Stimulated activated CD4-positive, alpha-beta T cell treated with anti-CD3 and anti-CD28 coated beads, Interleukin-2, amount 100 ng/mL, for 48 hours (primary cell): ENCODE measurements at regions not wholly inside any gene's neighbourhood (a gene's known extent, or its start where the extent isn't known, plus 50 kb on each side); places are given as distances from the start of the nearest gene placed in this dataset.
"Not testable (repeated sequence)": the region's sequence is repeated elsewhere in the genome, so short reads cannot be mapped to it uniquely, and the experiment has no call there.

Experiments used
- DNase-seq, 2 donors: peaks; one replicate each; pipeline ENCODE4 v3.0.0-alpha.2; 2020

GRCh38 chr15:96052154-96052553 is 278.3 kb upstream of the NR2F2 start:
- no peak for DNase-seq

GRCh38 chr15:96052572-96053030 is 277.9 kb upstream of the NR2F2 start:
- no peak for DNase-seq

GRCh38 chr15:96053031-96053780 is 277.3 kb upstream of the NR2F2 start:
- DNase-seq = no peak

GRCh38 chr15:96053781-96054428 is 276.6 kb upstream of the NR2F2 start:
- DNase-seq = no peak

- DNase-seq = no peak
Observed at GRCh38 chr15:96054621-96055020, 275.9 kb upstream of the NR2F2 start.

- DNase-seq = no peak
Observed at GRCh38 chr15:96058103-96058851, 272.2 kb upstream of the NR2F2 start.

GRCh38 chr15:96058852-96059103 is 271.7 kb upstream of the NR2F2 start:
- DNase-seq = not testable (repeated sequence)

- not testable (repeated sequence) for DNase-seq
Observed at GRCh38 chr15:96060591-96060990, 269.9 kb upstream of the NR2F2 start.

- no peak for DNase-seq
Observed at GRCh38 chr15:96064351-96064756, 266.1 kb upstream of the NR2F2 start.

- DNase-seq = no peak
Observed at GRCh38 chr15:96066126-96066525, 264.4 kb upstream of the NR2F2 start.

- DNase-seq = no peak
Observed at GRCh38 chr15:96066852-96067495, 263.5 kb upstream of the NR2F2 start.

GRCh38 chr15:96067677-96068076 is 262.8 kb upstream of the NR2F2 start:
- DNase-seq = no peak

- DNase-seq = no peak
Observed at GRCh38 chr15:96068897-96069296, 261.6 kb upstream of the NR2F2 start.

GRCh38 chr15:96070636-96071035 is 259.9 kb upstream of the NR2F2 start:
- DNase-seq = no peak

GRCh38 chr15:96072821-96073220 is 257.7 kb upstream of the NR2F2 start:
- no peak for DNase-seq

GRCh38 chr15:96073908-96074307 is 256.6 kb upstream of the NR2F2 start:
- no peak for DNase-seq

GRCh38 chr15:96075895-96076294 is 254.6 kb upstream of the NR2F2 start:
- DNase-seq = no peak

GRCh38 chr15:96076350-96076749 is 254.2 kb upstream of the NR2F2 start:
- DNase-seq = no peak

- no peak for DNase-seq
Observed at GRCh38 chr15:96079041-96079440, 251.5 kb upstream of the NR2F2 start.

GRCh38 chr15:96079882-96080281 is 250.6 kb upstream of the NR2F2 start:
- no peak for DNase-seq

- no peak for DNase-seq
Observed at GRCh38 chr15:96086164-96086563, 244.3 kb upstream of the NR2F2 start.

- no peak for DNase-seq
Observed at GRCh38 chr15:96087180-96087884, 243.2 kb upstream of the NR2F2 start.

- no peak for DNase-seq
Observed at GRCh38 chr15:96088650-96089049, 241.8 kb upstream of the NR2F2 start.
